SK-N-SH (cell line): ENCODE measurements at regions not wholly inside any gene's neighbourhood (a gene's known extent, or its start where the extent isn't known, plus 50 kb on each side); places are given as distances from the start of the nearest gene placed in this dataset.

Experiments
- CTCF ChIA-PET: fragments of 300-600, 350-600 bp; formaldehyde crosslinking; extraction: SDS; loops from one replicate; lab custom pipeline; 2021; lab: Yijun Ruan, JAX
- POLR2A ChIA-PET: fragments of 350-600 bp; sonication (Branson Sonifier 250); formaldehyde crosslinking; extraction: SDS; loops from one replicate; lab custom pipeline; 2020; ENCODE audit warnings: antibody characterized with exemption, inconsistent platforms; lab: Yijun Ruan, JAX
- DNase-seq: peaks from one replicate; pipeline ENCODE4 v3.0.0; 2012
- H2AFZ ChIP-seq: fragments of 200-600 bp; sonication (generic); 2 replicates; pipeline ENCODE4 v1.8.1; 2016; ENCODE audit warnings: antibody characterized with exemption, mild to moderate bottlenecking, low read depth
- H3F3A ChIP-seq: fragments of 200-600 bp; sonication (generic); replicated peaks from 2 replicates; pipeline ENCODE3; 2016; ENCODE audit warnings: antibody characterized with exemption, mild to moderate bottlenecking; ENCODE audit not compliant: insufficient read depth
- H3K27ac ChIP-seq, 2 experiments: fragments of 200-500 bp in 1 of 2; fragments of 200-600 bp in 1 of 2; sonication (Bioruptor generic) in 1 of 2; sonication (generic), shearing (Covaris generic) in 1 of 2; 2 replicates each; pipeline versions ENCODE4 v1.5.1 to v1.6.1; 2014 to 2016; ENCODE audit warnings: low read depth in 2 of 2, inconsistent platforms in 1 of 2, low read length in 1 of 2, mild to moderate bottlenecking in 1 of 2, mixed read lengths in 1 of 2
- H3K27me3 ChIP-seq: fragments of 200-600 bp; sonication (generic), shearing (Covaris generic); 2 replicates; pipeline ENCODE4 v1.6.1; 2016; ENCODE audit warnings: mixed run types; ENCODE audit not compliant: insufficient read depth
- H3K36me3 ChIP-seq, 2 experiments: fragments of 200-500 bp in 1 of 2; fragments of 200-600 bp in 1 of 2; sonication (Bioruptor generic) in 1 of 2; sonication (generic) in 1 of 2; replicated peaks in 1 of 2; 2 replicates each; pipeline versions ENCODE3 to v1.5.1; 2014 to 2016; ENCODE audit warnings: low read length in 1 of 2, mild to moderate bottlenecking in 1 of 2; ENCODE audit not compliant: insufficient read depth in 2 of 2, control insufficient read depth in 1 of 2
- H3K4me1 ChIP-seq, 2 experiments: fragments of 200-500 bp in 1 of 2; fragments of 200-600 bp in 1 of 2; sonication (Bioruptor generic) in 1 of 2; sonication (generic), shearing (Covaris generic) in 1 of 2; 2 replicates each; pipeline versions ENCODE4 v1.5.1 to v1.6.1; 2014 to 2016; ENCODE audit warnings: low read depth in 1 of 2, low read length in 1 of 2, mixed run types in 1 of 2; ENCODE audit not compliant: insufficient read depth in 2 of 2, control insufficient read depth in 1 of 2
- H3K4me2 ChIP-seq: fragments of 200-600 bp; sonication (generic), shearing (Covaris generic); 2 replicates; pipeline ENCODE4 v1.6.1; 2017; ENCODE audit warnings: mixed run types
- H3K4me3 ChIP-seq, 2 experiments: fragments of 200-500 bp in 1 of 2; fragments of 200-600 bp in 1 of 2; sonication (Bioruptor generic) in 1 of 2; sonication (generic), shearing (Covaris generic) in 1 of 2; 2 replicates each; pipeline versions ENCODE4 v1.5.1 to v1.8.1; 2014 to 2016; ENCODE audit warnings: low read depth in 2 of 2, inconsistent platforms in 1 of 2, low read length in 1 of 2, mild to moderate bottlenecking in 1 of 2, mixed read lengths in 1 of 2, moderate library complexity in 1 of 2
- H3K79me2 ChIP-seq: fragments of 200-600 bp; sonication (generic); 2 replicates; pipeline ENCODE4 v1.8.1; 2017; ENCODE audit warnings: mild to moderate bottlenecking; ENCODE audit not compliant: insufficient read depth
- H3K9ac ChIP-seq: fragments of 200-600 bp; sonication (generic); 2 replicates; pipeline ENCODE4 v1.6.1; 2017; ENCODE audit warnings: mixed run types
- H3K9me2 ChIP-seq: fragments of 200-600 bp; sonication (generic); 2 replicates; pipeline ENCODE4 v1.6.1; 2017; ENCODE audit warnings: mixed run types
- H3K9me3 ChIP-seq: fragments of 200-600 bp; sonication (generic); 2 replicates; pipeline ENCODE4 v1.6.1; 2017; ENCODE audit warnings: mixed run types, mild to moderate bottlenecking, moderate library complexity
- H4K20me1 ChIP-seq: fragments of 200-600 bp; sonication (generic); 2 replicates; pipeline ENCODE4 v1.6.1; 2017; ENCODE audit warnings: mild to moderate bottlenecking, mixed run types; ENCODE audit not compliant: insufficient read depth
- ELF1 ChIP-seq: IDR thresholded peaks from 2 replicates; pipeline ENCODE4 v1.4.0; 2012
- EP300 ChIP-seq, 2 experiments: IDR thresholded peaks; 2 replicates each; pipeline versions ENCODE4 v1.4.0 to v1.6.1; 2012; ENCODE audit warnings: borderline replicate concordance in 1 of 2, low read depth in 1 of 2, low read length in 1 of 2
- EZH2phosphoT487 ChIP-seq: fragments of 200-600 bp; sonication (generic); IDR thresholded peaks from 2 replicates; pipeline ENCODE4 v1.6.1; 2017; ENCODE audit warnings: low read depth, mixed run types, mild to moderate bottlenecking, antibody characterized with exemption, moderate library complexity, borderline replicate concordance
- GABPA ChIP-seq: IDR thresholded peaks from 2 replicates; pipeline ENCODE4 v1.4.0; 2012; ENCODE audit warnings: low read depth, mild to moderate bottlenecking
- GATA2 ChIP-seq: sonication (generic); formaldehyde crosslinking; IDR thresholded peaks from 2 replicates; pipeline ENCODE4 v1.5.0; 2020; ENCODE audit warnings: mild to moderate bottlenecking, missing genetic modification reagents
- JUND ChIP-seq: IDR thresholded peaks from 2 replicates; pipeline ENCODE4 v1.4.0; 2012
- MXI1 ChIP-seq: IDR thresholded peaks from 2 replicates; pipeline ENCODE4 v1.6.1; 2012; ENCODE audit warnings: mild to moderate bottlenecking, low read depth, low read length, improper control_type of control experiment
- NFIC ChIP-seq: IDR thresholded peaks from 2 replicates; pipeline ENCODE4 v1.4.0; 2012; ENCODE audit warnings: borderline replicate concordance
- RAD21 ChIP-seq: IDR thresholded peaks from 2 replicates; pipeline ENCODE4 v1.6.1; 2012; ENCODE audit warnings: mild to moderate bottlenecking, low read length
- RFX5 ChIP-seq: IDR thresholded peaks from 2 replicates; pipeline ENCODE4 v1.6.1; 2012; ENCODE audit warnings: mild to moderate bottlenecking, improper control_type of control experiment, low read length
- RXRA ChIP-seq: IDR thresholded peaks from 2 replicates; pipeline ENCODE4 v1.4.0; 2012; ENCODE audit warnings: low read depth, mild to moderate bottlenecking, borderline replicate concordance
- SIN3A ChIP-seq: IDR thresholded peaks from 2 replicates; pipeline ENCODE4 v1.6.1; 2012; ENCODE audit warnings: low read depth, mild to moderate bottlenecking, low read length, moderate library complexity, borderline replicate concordance
- SMC3 ChIP-seq: IDR thresholded peaks from 2 replicates; pipeline ENCODE4 v1.6.1; 2012; ENCODE audit warnings: low read depth, low read length, improper control_type of control experiment
- TCF12 ChIP-seq: IDR thresholded peaks from 2 replicates; pipeline ENCODE4 v1.4.0; 2012
- YY1 ChIP-seq: IDR thresholded peaks from 2 replicates; pipeline ENCODE4 v1.4.0; 2012; ENCODE audit warnings: low read depth, mild to moderate bottlenecking
- WGBS: methylation state at CpG from one replicate; pipeline ENCODE4 v1.1.6; 2017; ENCODE audit warnings: low lambda C conversion rate; 5-methylcytosine and 5-hydroxymethylcytosine counted together
- TF ChIP-seq, protein P1 (sequence below): fragments of 150-350 bp; IDR thresholded peaks from 2 replicates; pipeline ENCODE4 v1.6.1; 2017; ENCODE audit warnings: antibody characterized with exemption, low read length, low read depth, borderline replicate concordance
- TF ChIP-seq, protein P2 (sequence below): IDR thresholded peaks from 2 replicates; pipeline ENCODE4 v1.4.0; 2012; ENCODE audit warnings: low read depth
- TF ChIP-seq, protein P3 (sequence below): fragments of 150-350 bp; IDR thresholded peaks from 2 replicates; pipeline ENCODE4 v1.6.1; 2016; ENCODE audit warnings: mild to moderate bottlenecking, low read depth, low read length
- TF ChIP-seq, protein P4 (sequence below): IDR thresholded peaks from 2 replicates; pipeline ENCODE4; 2012

DNA sequence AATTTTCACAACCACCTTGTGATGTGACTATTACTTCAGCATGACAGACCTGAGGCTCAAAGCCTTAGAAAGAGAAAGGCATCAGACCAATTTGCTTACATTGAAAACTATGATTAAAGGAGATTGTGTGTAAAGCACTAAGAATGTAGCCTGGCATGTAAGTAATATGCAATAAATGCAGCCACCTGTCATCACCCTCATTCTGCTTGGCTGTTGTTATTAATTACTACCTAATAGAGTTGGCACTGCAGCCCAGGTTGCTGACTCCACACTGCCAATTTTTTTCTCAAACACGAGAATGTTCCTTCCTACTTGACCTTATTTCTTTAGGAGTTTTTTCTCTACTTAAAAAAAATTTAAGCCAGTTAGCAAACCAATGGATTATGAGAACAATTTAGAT lies 61.2 kb upstream of the NPVF start:
- no peaks in the 10 kb centered on the region for H3K27me3 ChIP-seq
- TF ChIP-seq ELF1: no peak
- TF ChIP-seq, protein P1, sequence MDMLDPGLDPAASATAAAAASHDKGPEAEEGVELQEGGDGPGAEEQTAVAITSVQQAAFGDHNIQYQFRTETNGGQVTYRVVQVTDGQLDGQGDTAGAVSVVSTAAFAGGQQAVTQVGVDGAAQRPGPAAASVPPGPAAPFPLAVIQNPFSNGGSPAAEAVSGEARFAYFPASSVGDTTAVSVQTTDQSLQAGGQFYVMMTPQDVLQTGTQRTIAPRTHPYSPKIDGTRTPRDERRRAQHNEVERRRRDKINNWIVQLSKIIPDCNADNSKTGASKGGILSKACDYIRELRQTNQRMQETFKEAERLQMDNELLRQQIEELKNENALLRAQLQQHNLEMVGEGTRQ: no peak
- no peak for TF ChIP-seq RFX5
- TF ChIP-seq EP300 (IDR thresholded peaks at IDR 0.05; ENCODE audit: borderline replicate concordance in 1 of 2, low read depth in 1 of 2, low read length in 1 of 2): no peak
- TF ChIP-seq SIN3A: no peak
- TF ChIP-seq JUND: no peak
- TF ChIP-seq NFIC: no peak
- TF ChIP-seq MXI1: no peak
- H2AFZ ChIP-seq: no peak overlapping the region
- ChIA-PET CTCF (interaction anchor here (1.0 to 1.1 kb wide), 2 partner anchors 10 to 276 kb away, joined by 3 to 4 read pairs; no protein-coding TSS in a partner anchor), POLR2A (no interaction called here)
- no peak for DNase-seq
- no peak overlapping the region for H3K9ac ChIP-seq
- no peak overlapping the region for H3K4me2 ChIP-seq
- no peaks in the 10 kb centered on the region for H3K9me3 ChIP-seq
- H3K79me2 ChIP-seq: no peaks in the 10 kb centered on the region
- H3K9me2 ChIP-seq: no peaks in the 10 kb centered on the region
- WGBS: 7% methylated on average over 1 of the region's 1 CpG
- H3K36me3 ChIP-seq: no peaks in the 10 kb centered on the region
- H3K4me3 ChIP-seq: no peak overlapping the region
- no peaks in the 10 kb centered on the region for H3K4me1 ChIP-seq
- no peaks in the 10 kb centered on the region for H3F3A ChIP-seq
- H3K27ac ChIP-seq: no peak overlapping the region
- H4K20me1 ChIP-seq: no peaks in the 10 kb centered on the region

DNA sequence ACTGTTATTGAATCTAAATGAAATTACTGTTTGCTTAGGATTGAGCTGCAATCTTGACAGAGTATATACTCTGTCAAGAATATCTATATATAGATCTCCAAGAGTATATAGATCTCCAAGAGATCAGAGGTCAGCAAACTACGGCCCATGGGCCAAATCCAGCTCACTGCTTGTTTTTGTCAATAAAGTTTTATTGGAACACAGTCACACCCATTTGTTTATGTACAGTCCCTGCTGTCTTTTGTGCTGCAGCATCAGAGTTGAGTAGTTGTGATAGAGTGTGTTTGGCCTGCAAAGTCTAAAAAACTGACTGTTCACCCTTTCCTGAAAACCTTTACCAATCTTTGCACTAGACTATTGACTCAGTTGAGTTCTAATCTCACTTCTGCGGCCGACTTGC lies 66.3 kb upstream of the NPVF start:
- Histone ChIP-seq H3K79me2 (no peaks in the 10 kb centered on the region), H3K9me2 (no peaks in the 10 kb centered on the region), H3K9ac (no peak overlapping the region), H2AFZ (no peak overlapping the region), H3K4me1 (no peaks in the 10 kb centered on the region), H4K20me1 (no peaks in the 10 kb centered on the region)
- ChIA-PET POLR2A (no interaction called here), CTCF (interaction anchor here (1.1 to 2.2 kb wide), 3 partner anchors 11 to 78 kb away, joined by 3 to 10 read pairs (median 3); no protein-coding TSS in a partner anchor)
- 58% methylated on average over 3 of the region's 3 CpGs for WGBS
- TF ChIP-seq JUND (no peak), SMC3 (no peak), NFIC (no peak), EZH2phosphoT487 (no peak), EP300 (IDR thresholded peaks at IDR 0.05; ENCODE audit: borderline replicate concordance in 1 of 2, low read depth in 1 of 2, low read length in 1 of 2) (no peak), RXRA (no peak), GABPA (no peak), TCF12 (no peak), MXI1 (no peak), GATA2 (no peak), YY1 (no peak), RAD21 (no peak)
- TF ChIP-seq, protein P2, sequence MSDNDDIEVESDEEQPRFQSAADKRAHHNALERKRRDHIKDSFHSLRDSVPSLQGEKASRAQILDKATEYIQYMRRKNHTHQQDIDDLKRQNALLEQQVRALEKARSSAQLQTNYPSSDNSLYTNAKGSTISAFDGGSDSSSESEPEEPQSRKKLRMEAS: no peak
- TF ChIP-seq, protein P3, sequence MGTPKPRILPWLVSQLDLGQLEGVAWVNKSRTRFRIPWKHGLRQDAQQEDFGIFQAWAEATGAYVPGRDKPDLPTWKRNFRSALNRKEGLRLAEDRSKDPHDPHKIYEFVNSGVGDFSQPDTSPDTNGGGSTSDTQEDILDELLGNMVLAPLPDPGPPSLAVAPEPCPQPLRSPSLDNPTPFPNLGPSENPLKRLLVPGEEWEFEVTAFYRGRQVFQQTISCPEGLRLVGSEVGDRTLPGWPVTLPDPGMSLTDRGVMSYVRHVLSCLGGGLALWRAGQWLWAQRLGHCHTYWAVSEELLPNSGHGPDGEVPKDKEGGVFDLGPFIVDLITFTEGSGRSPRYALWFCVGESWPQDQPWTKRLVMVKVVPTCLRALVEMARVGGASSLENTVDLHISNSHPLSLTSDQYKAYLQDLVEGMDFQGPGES: no peak
- TF ChIP-seq, protein P4, sequence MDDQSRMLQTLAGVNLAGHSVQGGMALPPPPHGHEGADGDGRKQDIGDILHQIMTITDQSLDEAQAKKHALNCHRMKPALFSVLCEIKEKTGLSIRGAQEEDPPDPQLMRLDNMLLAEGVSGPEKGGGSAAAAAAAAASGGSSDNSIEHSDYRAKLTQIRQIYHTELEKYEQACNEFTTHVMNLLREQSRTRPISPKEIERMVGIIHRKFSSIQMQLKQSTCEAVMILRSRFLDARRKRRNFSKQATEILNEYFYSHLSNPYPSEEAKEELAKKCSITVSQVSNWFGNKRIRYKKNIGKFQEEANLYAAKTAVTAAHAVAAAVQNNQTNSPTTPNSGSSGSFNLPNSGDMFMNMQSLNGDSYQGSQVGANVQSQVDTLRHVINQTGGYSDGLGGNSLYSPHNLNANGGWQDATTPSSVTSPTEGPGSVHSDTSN: no peak
- TF ChIP-seq, all 33 proteins: peak for 0
- Histone ChIP-seq H3K9me3 (no peaks in the 10 kb centered on the region), H3K4me2 (no peak overlapping the region), H3K27ac (no peak overlapping the region), H3F3A (no peaks in the 10 kb centered on the region), H3K36me3 (no peaks in the 10 kb centered on the region), H3K4me3 (no peak overlapping the region), H3K27me3 (no peaks in the 10 kb centered on the region)
- no peak for DNase-seq
